MM.1S (cell line): ENCODE measurements at regions not wholly inside any gene's neighbourhood (a gene's known extent, or its start where the extent isn't known, plus 50 kb on each side); places are given as distances from the start of the nearest gene placed in this dataset.

Source experiments
- EZH2 ChIP-seq: fragments of 300-600 bp; sonication (generic); optimal IDR thresholded peaks from 2 replicates; pipeline ENCODE3; 2017; ENCODE audit warnings: low read depth, mild to moderate bottlenecking, antibody characterized with exemption, low read length, mixed read lengths
- TF ChIP-seq, protein P1 (sequence below): fragments of 300-600 bp; sonication (generic); IDR thresholded peaks from 2 replicates; pipeline ENCODE4 v1.5.1; 2016; ENCODE audit warnings: antibody characterized with exemption, low read length, mixed read lengths

DNA sequence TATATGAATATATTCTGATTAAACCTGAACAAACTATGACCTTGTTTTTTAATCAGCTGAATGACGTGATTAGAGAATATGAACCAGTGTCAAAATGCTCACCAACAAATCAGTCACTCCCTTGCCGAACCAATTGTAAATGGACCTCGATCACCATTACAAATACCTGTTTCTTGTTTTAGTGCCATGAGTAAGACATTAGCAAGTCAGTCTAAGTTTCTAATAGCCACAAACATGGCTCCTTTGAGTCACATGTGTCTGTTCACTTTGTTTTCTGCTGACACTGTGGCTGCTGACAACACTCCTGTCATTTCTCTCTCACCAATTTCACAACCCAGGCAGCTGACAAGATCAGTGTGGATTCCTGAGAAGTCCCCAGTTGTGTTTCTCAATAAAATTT, 286.2 kb upstream of the MDGA2 start:
- TF ChIP-seq, protein P1, sequence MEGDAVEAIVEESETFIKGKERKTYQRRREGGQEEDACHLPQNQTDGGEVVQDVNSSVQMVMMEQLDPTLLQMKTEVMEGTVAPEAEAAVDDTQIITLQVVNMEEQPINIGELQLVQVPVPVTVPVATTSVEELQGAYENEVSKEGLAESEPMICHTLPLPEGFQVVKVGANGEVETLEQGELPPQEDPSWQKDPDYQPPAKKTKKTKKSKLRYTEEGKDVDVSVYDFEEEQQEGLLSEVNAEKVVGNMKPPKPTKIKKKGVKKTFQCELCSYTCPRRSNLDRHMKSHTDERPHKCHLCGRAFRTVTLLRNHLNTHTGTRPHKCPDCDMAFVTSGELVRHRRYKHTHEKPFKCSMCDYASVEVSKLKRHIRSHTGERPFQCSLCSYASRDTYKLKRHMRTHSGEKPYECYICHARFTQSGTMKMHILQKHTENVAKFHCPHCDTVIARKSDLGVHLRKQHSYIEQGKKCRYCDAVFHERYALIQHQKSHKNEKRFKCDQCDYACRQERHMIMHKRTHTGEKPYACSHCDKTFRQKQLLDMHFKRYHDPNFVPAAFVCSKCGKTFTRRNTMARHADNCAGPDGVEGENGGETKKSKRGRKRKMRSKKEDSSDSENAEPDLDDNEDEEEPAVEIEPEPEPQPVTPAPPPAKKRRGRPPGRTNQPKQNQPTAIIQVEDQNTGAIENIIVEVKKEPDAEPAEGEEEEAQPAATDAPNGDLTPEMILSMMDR, result no peak
- no peak for TF ChIP-seq EZH2
